ENCODE measurements at regions not wholly inside any gene's neighbourhood (a gene's known extent, or its start where the extent isn't known, plus 50 kb on each side); places are given as distances from the start of the nearest gene placed in this dataset.

GRCh38 chr12:88720785-88721650, 140.7 kb upstream of the KITLG start:
- Histone ChIP-seq H4K20me1 (ENCODE audit: insufficient read depth, low read length) (no peaks in the 10 kb centered on the region), H3K79me2 (ENCODE audit: insufficient read depth, low read depth, low read length) (no peaks in the 10 kb centered on the region), H3K4me3 (ENCODE audit: low read depth, low read length, poor library complexity, severe bottlenecking) (no peak overlapping the region), H3K4me1 (ENCODE audit: insufficient read depth, low read length, poor library complexity, severe bottlenecking) (no peaks in the 10 kb centered on the region), H2AFZ (ENCODE audit: low read length) (no peak overlapping the region), H3K9me2 (ENCODE audit: insufficient read depth, low read length) (no peaks in the 10 kb centered on the region), H3K27ac (ENCODE audit: low read depth, low read length, poor library complexity, severe bottlenecking) (no peak overlapping the region), H3K9me3 (ENCODE audit: low read length) (no peaks in the 10 kb centered on the region), H3K36me3 (ENCODE audit: insufficient read depth, low read length) (no peaks in the 10 kb centered on the region), H3K4me2 (ENCODE audit: low read length) (no peak overlapping the region)
- no peak for DNase-seq (ENCODE audit: low spot score)
- intact Hi-C loops (cut with micrococcal nuclease; ENCODE audit: unreplicated experiment), result no loop called here
- POLR2A ChIA-PET, result no interaction called here
- TF ChIP-seq EZH2phosphoT487 (IDR thresholded peaks at IDR 0.05; ENCODE audit: borderline replicate concordance, low read depth, low read length), result no peak
- TF ChIP-seq CTCF (conservative IDR thresholded peaks at IDR 0.05; ENCODE audit: low read length), result no peak
- BruUV-seq (replicated peaks), result no TSS peak
- CTCF ChIA-PET (ENCODE audit: unreplicated experiment), result no interaction called here

GRCh38 chr12:88720231-88720630, 140.0 kb upstream of the KITLG start:
- CTCF ChIA-PET (ENCODE audit: unreplicated experiment), result no interaction called here
- no peak for DNase-seq (ENCODE audit: low spot score)
- BruUV-seq (replicated peaks), result no TSS peak
- Histone ChIP-seq H4K20me1 (ENCODE audit: insufficient read depth, low read length) (no peaks in the 10 kb centered on the region), H3K4me1 (ENCODE audit: insufficient read depth, low read length, poor library complexity, severe bottlenecking) (no peaks in the 10 kb centered on the region), H2AFZ (ENCODE audit: low read length) (no peak overlapping the region), H3K4me2 (ENCODE audit: low read length) (no peak overlapping the region), H3K27ac (ENCODE audit: low read depth, low read length, poor library complexity, severe bottlenecking) (no peak overlapping the region), H3K4me3 (ENCODE audit: low read depth, low read length, poor library complexity, severe bottlenecking) (no peak overlapping the region), H3K79me2 (ENCODE audit: insufficient read depth, low read depth, low read length) (no peaks in the 10 kb centered on the region), H3K9me2 (ENCODE audit: insufficient read depth, low read length) (no peaks in the 10 kb centered on the region), H3K36me3 (ENCODE audit: insufficient read depth, low read length) (no peaks in the 10 kb centered on the region), H3K9me3 (ENCODE audit: low read length) (no peaks in the 10 kb centered on the region)
- intact Hi-C loops (cut with micrococcal nuclease; ENCODE audit: unreplicated experiment), result no loop called here
- no peak for TF ChIP-seq CTCF (conservative IDR thresholded peaks at IDR 0.05; ENCODE audit: low read length)
- POLR2A ChIA-PET, result no interaction called here

- BruUV-seq (replicated peaks), result no TSS peak
Observed at GRCh38 chr12:88717188-88717587, 136.9 kb upstream of the KITLG start.

More at GRCh38 chr12:88717188-88717587, 136.9 kb upstream of the KITLG start:
- Histone ChIP-seq H3K4me2 (ENCODE audit: low read length) (no peak overlapping the region), H3K27ac (ENCODE audit: low read depth, low read length, poor library complexity, severe bottlenecking) (no peak overlapping the region), H2AFZ (ENCODE audit: low read length) (no peak overlapping the region), H4K20me1 (ENCODE audit: insufficient read depth, low read length) (no peaks in the 10 kb centered on the region), H3K4me3 (ENCODE audit: low read depth, low read length, poor library complexity, severe bottlenecking) (no peak overlapping the region), H3K4me1 (ENCODE audit: insufficient read depth, low read length, poor library complexity, severe bottlenecking) (no peaks in the 10 kb centered on the region), H3K9me2 (ENCODE audit: insufficient read depth, low read length) (no peaks in the 10 kb centered on the region), H3K36me3 (ENCODE audit: insufficient read depth, low read length) (no peaks in the 10 kb centered on the region), H3K9me3 (ENCODE audit: low read length) (no peaks in the 10 kb centered on the region), H3K79me2 (ENCODE audit: insufficient read depth, low read depth, low read length) (no peaks in the 10 kb centered on the region)
- intact Hi-C loops (cut with micrococcal nuclease; ENCODE audit: unreplicated experiment), result no loop called here
- TF ChIP-seq CTCF (conservative IDR thresholded peaks at IDR 0.05; ENCODE audit: low read length), result no peak
- TF ChIP-seq EZH2phosphoT487 (IDR thresholded peaks at IDR 0.05; ENCODE audit: borderline replicate concordance, low read depth, low read length), result no peak
- DNase-seq (ENCODE audit: low spot score), result no peak
- ChIA-PET CTCF (ENCODE audit: unreplicated experiment) (no interaction called here), POLR2A (no interaction called here)
